GM12891 (cell line): ENCODE measurements at regions not wholly inside any gene's neighbourhood (a gene's known extent, or its start where the extent isn't known, plus 50 kb on each side); places are given as distances from the start of the nearest gene placed in this dataset.

Experiments
- POLR2A ChIP-seq: IDR thresholded peaks from 2 replicates; pipeline ENCODE4 v1.6.1; 2011; ENCODE audit warnings: low read depth, low read length, control low read depth
- POLR2AphosphoS5 ChIP-seq: IDR thresholded peaks from 2 replicates; pipeline ENCODE4 v1.6.1; 2011; ENCODE audit warnings: low read depth, low read length, control low read depth
- TAF1 ChIP-seq: IDR thresholded peaks from 2 replicates; pipeline ENCODE4 v1.6.1; 2011; ENCODE audit warnings: low read depth, low read length, control low read depth

DNA sequence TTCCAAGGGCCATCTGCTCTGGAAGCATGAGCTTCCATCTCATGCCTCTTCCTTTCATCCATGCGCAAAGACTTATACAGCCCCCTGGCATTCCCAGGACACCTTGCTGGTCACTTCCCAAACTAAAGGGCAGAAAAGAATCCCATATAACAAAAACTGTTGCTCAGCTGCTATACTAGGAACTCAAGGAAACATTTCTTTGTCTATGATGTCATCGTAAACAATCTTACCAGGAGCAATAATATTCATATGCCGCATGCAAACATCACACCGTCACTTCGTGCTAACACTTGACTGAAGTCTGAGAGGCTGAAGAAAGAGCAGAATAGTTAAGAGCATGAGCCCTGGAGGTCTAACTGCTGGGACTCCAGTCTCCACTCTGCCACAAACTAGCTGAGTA lies 50.5 kb upstream of the CDKN3 start:
- TF ChIP-seq POLR2A (no peak), TAF1 (no peak), POLR2AphosphoS5 (no peak)
